A673 (cell line): ENCODE measurements at regions not wholly inside any gene's neighbourhood (a gene's known extent, or its start where the extent isn't known, plus 50 kb on each side); places are given as distances from the start of the nearest gene placed in this dataset.

Source experiments
- CTCF ChIP-seq: fragments of 300-800, 200-600 bp; sonication (generic); conservative IDR thresholded peaks from 2 replicates; pipeline ENCODE4 v1.5.1; 2017; ENCODE audit warnings: low read depth, mild to moderate bottlenecking, antibody characterized with exemption, low read length, moderate library complexity, mixed read lengths
- EZH2 ChIP-seq: fragments of 200-600 bp; sonication (generic); IDR thresholded peaks from 2 replicates; pipeline ENCODE4 v1.6.1; 2017; ENCODE audit warnings: borderline replicate concordance, low read depth, mild to moderate bottlenecking, mixed read lengths, antibody characterized with exemption, low read length; ENCODE audit not compliant: poor library complexity, severe bottlenecking

DNA sequence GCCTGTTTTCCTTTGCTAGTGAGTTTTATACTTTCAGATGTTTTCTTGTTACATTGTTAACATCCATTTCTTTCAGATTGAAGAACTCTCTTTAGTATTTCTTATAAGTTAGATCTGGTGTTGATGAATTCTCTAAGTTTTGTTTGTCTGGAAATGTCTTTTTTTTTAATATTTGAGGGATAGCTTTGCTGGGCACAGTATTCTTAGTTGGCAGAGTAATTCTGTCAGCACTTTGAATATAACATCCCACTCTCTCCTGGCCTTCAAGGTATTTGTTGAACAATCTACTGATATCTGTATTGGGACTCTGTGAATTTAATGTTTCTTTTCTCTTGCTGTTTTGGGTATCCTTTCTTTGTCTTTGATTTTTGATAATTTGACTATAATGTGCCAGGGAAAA lies 79.4 kb upstream of the UST start:
- TF ChIP-seq CTCF: no peak
- TF ChIP-seq EZH2: no peak
